Right lobe of liver (tissue), 6 donors: ENCODE measurements at regions not wholly inside any gene's neighbourhood (a gene's known extent, or its start where the extent isn't known, plus 50 kb on each side); places are given as distances from the start of the nearest gene placed in this dataset.
"Not testable (repeated sequence)": the region's sequence is repeated elsewhere in the genome, so short reads cannot be mapped to it uniquely, and the experiment has no call there.

ENCODE experiments used
- ATAC-seq, 4 donors: fragments of 200-7000 bp; cut with Tn5 transposase; one replicate each; pipeline ENCODE4 v1.9.1; 2020; ENCODE audit warnings: mild to moderate bottlenecking in 4 of 4, moderate library complexity in 4 of 4
- DNase-seq, 3 donors: peaks; one replicate each; pipeline ENCODE4 v3.0.0-alpha.2; 2020
- H3K27ac ChIP-seq, 3 donors: fragments of 200-600 bp; one replicate each; pipeline ENCODE4 v1.8.0; 2022
- H3K27me3 ChIP-seq, 2 donors: fragments of 200-600 bp; one replicate each; pipeline ENCODE4 v1.8.0; 2022
- H3K36me3 ChIP-seq, 4 donors: fragments of 200-600 bp; sonication (generic) in 1 of 4; one replicate each; pipeline versions ENCODE4 v1.5.1 to v1.8.0; 2017 to 2022; ENCODE audit warnings: control low read depth in 1 of 4
- H3K4me1 ChIP-seq, 4 donors: fragments of 200-600 bp; sonication (generic) in 1 of 4; one replicate each; pipeline versions ENCODE4 v1.5.1 to v1.8.0; 2017 to 2022; ENCODE audit warnings: control low read depth in 1 of 4
- H3K4me3 ChIP-seq, 3 donors: fragments of 200-600 bp; one replicate each; pipeline ENCODE4 v1.8.0; 2022
- H3K9me3 ChIP-seq, 4 donors: fragments of 200-600 bp; sonication (generic) in 1 of 4; one replicate each; pipeline versions ENCODE4 v1.5.1 to v1.8.0; 2017 to 2022; ENCODE audit warnings: control low read depth in 1 of 4
- CTCF ChIP-seq, 4 donors: fragments of 200-600 bp in 3 of 4; fragments of 450-650 bp in 1 of 4; IDR thresholded peaks; one replicate each; pipeline versions ENCODE4 v1.5.1 to v1.8.0; 2016 to 2022; ENCODE audit warnings: antibody characterized with exemption in 4 of 4, mild to moderate bottlenecking in 2 of 4
- POLR2A ChIP-seq: fragments of 450-650 bp; IDR thresholded peaks from one replicate; pipeline ENCODE4 v1.6.1; 2017; ENCODE audit warnings: antibody characterized with exemption, mild to moderate bottlenecking
- whole genome bisulfite sequencing: methylation state at CpG from one replicate; pipeline ENCODE4 v1.1.6; 2018; ENCODE audit warnings: low coverage, low lambda C conversion rate; ENCODE audit not compliant: insufficient coverage; ENCODE audit errors: missing lambda C conversion rate; 5-methylcytosine and 5-hydroxymethylcytosine counted together
- intact Hi-C, 2 donors: fragments of 100-400 bp; cut with DNase I; formaldehyde crosslinking; loops; one replicate each; pipeline versions ENCODE4 v1.11.2 to v1.14.1; 2022
- donor health status: DM: no; HTN: yes; CAD: no.
- donor health status: DM: no; HTN: no; CAD: no.
- donor health status: DM: no; HTN: no; CAD: no.
- donor health status: DM: no; HTN: yes; CAD: no.
- donor health status: DM: no; HTN: yes; CAD: no.

- DNase-seq (no peak), ATAC-seq (no peak)
- H3K4me1 ChIP-seq: no peaks in the 10 kb centered on the region
- H3K27ac ChIP-seq: no peak overlapping the region
- no peaks in the 10 kb centered on the region for H3K36me3 ChIP-seq
- H3K9me3 ChIP-seq: no peaks in the 10 kb centered on the region
- H3K4me3 ChIP-seq: no peak overlapping the region
- TF ChIP-seq POLR2A (no peak), CTCF (IDR thresholded peaks at IDR 0.05) (no peak)
- H3K27me3 ChIP-seq: no peaks in the 10 kb centered on the region
- intact Hi-C loops: no loop called here
These were observed 187.1 kb upstream of the GRIN3A start for GRCh38 chr9:101925498-101925897.

- no peak for DNase-seq
- no peak overlapping the region for H3K27ac ChIP-seq
- no peaks in the 10 kb centered on the region for H3K4me1 ChIP-seq
- intact Hi-C loops: no loop called here
- 24% methylated on average over 1 of the region's 1 CpG for WGBS
- no peaks in the 10 kb centered on the region for H3K27me3 ChIP-seq
- no peaks in the 10 kb centered on the region for H3K9me3 ChIP-seq
- no peak for ATAC-seq
- no peaks in the 10 kb centered on the region for H3K36me3 ChIP-seq
- no peak for TF ChIP-seq CTCF (IDR thresholded peaks at IDR 0.05)
- H3K4me3 ChIP-seq: no peak overlapping the region
These were observed 185.0 kb upstream of the GRIN3A start for GRCh38 chr9:101923451-101923850.

GRCh38 chr9:101916948-101917347 is 178.5 kb upstream of the GRIN3A start:
- DNase-seq, H3K27ac ChIP-seq, intact Hi-C loops, H3K27me3 ChIP-seq, H3K9me3 ChIP-seq, ATAC-seq, H3K4me3 ChIP-seq, H3K36me3 ChIP-seq, H3K4me1 ChIP-seq: not testable (repeated sequence)
- 90% methylated on average over 3 of the region's 4 CpGs for WGBS

GRCh38 chr9:101915482-101915881 is 177.0 kb upstream of the GRIN3A start:
- Histone ChIP-seq H3K4me3 (no peak overlapping the region), H3K36me3 (no peaks in the 10 kb centered on the region), H3K9me3 (no peaks in the 10 kb centered on the region), H3K4me1 (no peaks in the 10 kb centered on the region), H3K27ac (no peak overlapping the region), H3K27me3 (no peaks in the 10 kb centered on the region)
- no peak for DNase-seq
- no peak for ATAC-seq
- TF ChIP-seq POLR2A (no peak), CTCF (IDR thresholded peaks at IDR 0.05) (no peak)
- WGBS: 35% methylated on average over 1 of the region's 1 CpG
- intact Hi-C loops: no loop called here

- H3K4me1 ChIP-seq: no peaks in the 10 kb centered on the region
- intact Hi-C loops: no loop called here
- 42% methylated on average over 1 of the region's 1 CpG for WGBS
- no peaks in the 10 kb centered on the region for H3K36me3 ChIP-seq
- H3K27ac ChIP-seq: no peak overlapping the region
- no peak overlapping the region for H3K4me3 ChIP-seq
- H3K27me3 ChIP-seq: no peaks in the 10 kb centered on the region
- ATAC-seq: no peak
- TF ChIP-seq POLR2A (no peak), CTCF (IDR thresholded peaks at IDR 0.05) (no peak)
- no peak for DNase-seq
- H3K9me3 ChIP-seq: no peaks in the 10 kb centered on the region
These were observed 174.3 kb upstream of the GRIN3A start for GRCh38 chr9:101912698-101913097.
